Skeletal muscle tissue (tissue), 3 donors: ENCODE measurements at regions not wholly inside any gene's neighbourhood (a gene's known extent, or its start where the extent isn't known, plus 50 kb on each side); places are given as distances from the start of the nearest gene placed in this dataset.

Experiments
- H3K27ac ChIP-seq: one replicate; pipeline ENCODE4 v1.7.0; 2013; ENCODE audit warnings: mild to moderate bottlenecking, low read depth, low read length, inconsistent platforms
- H3K27me3 ChIP-seq, 3 donors: one replicate each; pipeline ENCODE4 v1.7.0; 2013; ENCODE audit warnings: low read length in 3 of 3; ENCODE audit not compliant: control insufficient read depth in 3 of 3, insufficient read depth in 3 of 3
- H3K36me3 ChIP-seq, 3 donors: one replicate each; pipeline ENCODE4 v1.7.0; 2013; ENCODE audit warnings: low read length in 3 of 3; ENCODE audit not compliant: control insufficient read depth in 3 of 3, insufficient read depth in 3 of 3
- H3K4me1 ChIP-seq, 3 donors: one replicate each; pipeline ENCODE4 v1.7.0; 2013; ENCODE audit warnings: low read length in 3 of 3, mild to moderate bottlenecking in 3 of 3; ENCODE audit not compliant: control insufficient read depth in 3 of 3, insufficient read depth in 3 of 3
- H3K4me3 ChIP-seq, 3 donors: one replicate each; pipeline ENCODE4 v1.7.0; 2013; ENCODE audit warnings: low read length in 3 of 3
- H3K9ac ChIP-seq, 3 donors: one replicate each; pipeline ENCODE4 v1.7.0; 2013; ENCODE audit warnings: low read length in 3 of 3, mild to moderate bottlenecking in 3 of 3, moderate library complexity in 2 of 3, low read depth in 1 of 3
- H3K9me3 ChIP-seq, 3 donors: one replicate each; pipeline ENCODE4 v1.7.0; 2013; ENCODE audit warnings: low read length in 3 of 3; ENCODE audit not compliant: control insufficient read depth in 3 of 3
- donor health status: Osteomylitis.

GRCh38 chr4:54961357-54961975, 163.9 kb downstream of the KDR start:
- Histone ChIP-seq H3K9me3 (no peaks in the 10 kb centered on the region), H3K27me3 (no peaks in the 10 kb centered on the region), H3K36me3 (no peaks in the 10 kb centered on the region), H3K4me1 (no peaks in the 10 kb centered on the region), H3K4me3 (no peak overlapping the region), H3K27ac (no peak overlapping the region), H3K9ac (no peak overlapping the region)

GRCh38 chr4:54959651-54960116, 165.7 kb downstream of the KDR start:
- no peaks in the 10 kb centered on the region for H3K4me1 ChIP-seq
- H3K27ac ChIP-seq, result no peak overlapping the region
- no peak overlapping the region for H3K9ac ChIP-seq
- H3K36me3 ChIP-seq, result no peaks in the 10 kb centered on the region
- no peak overlapping the region for H3K4me3 ChIP-seq
- no peaks in the 10 kb centered on the region for H3K27me3 ChIP-seq
- no peaks in the 10 kb centered on the region for H3K9me3 ChIP-seq

GRCh38 chr4:54959131-54959530, 166.3 kb downstream of the KDR start:
- no peaks in the 10 kb centered on the region for H3K4me1 ChIP-seq
- no peak overlapping the region for H3K9ac ChIP-seq
- H3K4me3 ChIP-seq, result no peak overlapping the region
- H3K27ac ChIP-seq, result no peak overlapping the region
- no peaks in the 10 kb centered on the region for H3K36me3 ChIP-seq
- no peaks in the 10 kb centered on the region for H3K9me3 ChIP-seq
- H3K27me3 ChIP-seq, result no peaks in the 10 kb centered on the region

- Histone ChIP-seq H3K9me3 (no peaks in the 10 kb centered on the region), H3K4me3 (no peak overlapping the region), H3K27ac (no peak overlapping the region), H3K27me3 (no peaks in the 10 kb centered on the region), H3K4me1 (no peaks in the 10 kb centered on the region), H3K36me3 (no peaks in the 10 kb centered on the region), H3K9ac (no peak overlapping the region)
Measured at GRCh38 chr4:54958236-54958635, 167.2 kb downstream of the KDR start.

GRCh38 chr4:54954656-54955388, 170.6 kb downstream of the KDR start:
- no peaks in the 10 kb centered on the region for H3K9me3 ChIP-seq
- H3K9ac ChIP-seq, result no peak overlapping the region
- H3K4me3 ChIP-seq, result no peak overlapping the region
- no peaks in the 10 kb centered on the region for H3K4me1 ChIP-seq
- no peaks in the 10 kb centered on the region for H3K36me3 ChIP-seq
- no peaks in the 10 kb centered on the region for H3K27me3 ChIP-seq
- no peak overlapping the region for H3K27ac ChIP-seq

- Histone ChIP-seq H3K9me3 (no peaks in the 10 kb centered on the region), H3K27me3 (no peaks in the 10 kb centered on the region), H3K4me1 (no peaks in the 10 kb centered on the region), H3K36me3 (no peaks in the 10 kb centered on the region), H3K27ac (no peak overlapping the region), H3K4me3 (no peak overlapping the region), H3K9ac (no peak overlapping the region)
Measured at GRCh38 chr4:54946741-54947140, 178.7 kb downstream of the KDR start.

- H3K27me3 ChIP-seq, result no peaks in the 10 kb centered on the region
- no peaks in the 10 kb centered on the region for H3K36me3 ChIP-seq
- H3K9ac ChIP-seq, result no peak overlapping the region
- no peak overlapping the region for H3K27ac ChIP-seq
- no peaks in the 10 kb centered on the region for H3K4me1 ChIP-seq
- no peak overlapping the region for H3K4me3 ChIP-seq
- no peaks in the 10 kb centered on the region for H3K9me3 ChIP-seq
Measured at GRCh38 chr4:54945838-54946237, 179.6 kb downstream of the KDR start.

GRCh38 chr4:54942721-54943120, 182.7 kb downstream of the KDR start:
- no peaks in the 10 kb centered on the region for H3K27me3 ChIP-seq
- H3K4me1 ChIP-seq, result no peaks in the 10 kb centered on the region
- no peak overlapping the region for H3K9ac ChIP-seq
- no peak overlapping the region for H3K4me3 ChIP-seq
- no peak overlapping the region for H3K27ac ChIP-seq
- H3K36me3 ChIP-seq, result no peaks in the 10 kb centered on the region
- H3K9me3 ChIP-seq, result no peaks in the 10 kb centered on the region

GRCh38 chr4:54941994-54942552, 183.3 kb downstream of the KDR start:
- Histone ChIP-seq H3K27me3 (no peaks in the 10 kb centered on the region), H3K36me3 (no peaks in the 10 kb centered on the region), H3K4me1 (no peaks in the 10 kb centered on the region), H3K9me3 (no peaks in the 10 kb centered on the region), H3K4me3 (no peak overlapping the region), H3K9ac (no peak overlapping the region), H3K27ac (no peak overlapping the region)
